GM12891 (cell line): ENCODE measurements at regions not wholly inside any gene's neighbourhood (a gene's known extent, or its start where the extent isn't known, plus 50 kb on each side); places are given as distances from the start of the nearest gene placed in this dataset.

ENCODE experiments used
- POLR2A ChIP-seq: IDR thresholded peaks from 2 replicates; pipeline ENCODE4 v1.6.1; 2011; ENCODE audit warnings: low read depth, low read length, control low read depth
- POLR2AphosphoS5 ChIP-seq: IDR thresholded peaks from 2 replicates; pipeline ENCODE4 v1.6.1; 2011; ENCODE audit warnings: low read depth, low read length, control low read depth
- TAF1 ChIP-seq: IDR thresholded peaks from 2 replicates; pipeline ENCODE4 v1.6.1; 2011; ENCODE audit warnings: low read depth, low read length, control low read depth

DNA sequence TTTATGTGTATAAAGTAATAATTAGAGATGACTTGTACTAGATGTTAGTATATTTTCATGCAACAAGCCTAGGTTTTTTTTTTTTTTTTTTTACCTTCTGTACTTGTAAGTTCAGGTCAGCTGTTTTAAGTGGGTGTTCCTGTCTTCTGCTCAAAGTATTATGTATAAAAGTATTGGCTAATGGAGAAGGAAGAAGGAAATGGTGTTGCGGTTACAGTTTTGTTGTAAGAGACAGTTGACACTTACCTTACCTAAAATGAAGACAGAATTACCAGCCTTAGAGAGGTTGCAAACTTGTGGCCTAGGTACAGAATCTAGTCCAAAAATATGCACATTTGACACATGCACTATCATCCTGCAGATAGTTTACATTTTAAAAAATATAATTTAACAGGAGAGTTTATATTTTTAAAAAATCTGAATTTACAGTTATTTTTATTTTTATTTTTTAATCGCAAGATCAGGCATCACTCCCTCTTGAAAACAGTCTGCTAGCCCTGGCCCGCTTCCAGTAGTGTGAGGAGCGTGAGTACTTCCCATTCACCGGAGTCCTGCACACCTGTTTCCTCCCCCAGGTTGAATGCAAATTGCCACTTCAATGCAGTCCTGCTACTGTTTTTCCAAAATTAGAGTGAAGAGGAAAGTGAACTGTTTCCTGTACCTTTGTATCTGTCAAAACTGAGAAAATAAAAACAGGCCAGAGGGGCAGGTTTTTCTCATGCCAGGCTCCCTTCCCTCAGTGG, 224.3 kb upstream of the SOX2 start:
- TF ChIP-seq POLR2A (no peak), POLR2AphosphoS5 (no peak), TAF1 (no peak)
